GM13977 (cell line): ENCODE measurements at regions not wholly inside any gene's neighbourhood (a gene's known extent, or its start where the extent isn't known, plus 50 kb on each side); places are given as distances from the start of the nearest gene placed in this dataset.

Source experiments
- DNase-seq: peaks from one replicate; pipeline ENCODE4 v3.0.0; 2012; ENCODE audit warnings: low spot score
- in situ Hi-C: fragments of 300-500 bp; cut with MboI; formaldehyde crosslinking; loops from one replicate; pipeline ENCODE4 v1.12.0; 2022; ENCODE audit warnings: low sequenced_read_pairs, low pct_unique_long_range_greater_than_20kb, mixed read lengths, inconsistent platforms; ENCODE audit not compliant: unreplicated experiment
- TF ChIP-seq, protein P1 (sequence below): IDR thresholded peaks from 2 replicates; pipeline ENCODE4 v1.5.1; 2012; ENCODE audit warnings: mild to moderate bottlenecking, control low read depth; ENCODE audit not compliant: insufficient read depth; ENCODE audit errors: extremely low read depth, missing control alignments

DNA sequence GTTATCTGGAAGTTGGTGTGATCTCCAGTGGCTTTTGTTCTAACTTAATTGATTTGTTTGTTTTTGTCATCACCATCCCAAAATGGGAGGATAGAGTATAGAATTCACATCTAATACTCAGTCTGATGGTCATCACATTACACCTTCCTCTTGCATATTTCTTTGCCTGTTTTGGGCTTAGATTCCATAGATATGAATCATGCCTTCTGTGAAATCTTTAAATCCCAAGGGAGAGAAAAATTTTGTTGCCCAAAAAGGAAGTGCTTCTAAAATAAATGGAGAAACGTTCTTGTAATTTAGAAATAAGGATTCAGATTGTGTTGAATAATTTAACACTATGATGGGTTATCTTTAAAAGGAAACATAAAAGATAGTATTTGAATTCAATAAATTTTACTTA, 446.0 kb upstream of the LRRC7 start:
- no peak for DNase-seq
- in situ Hi-C loops, result no loop called here
- TF ChIP-seq, protein P1, sequence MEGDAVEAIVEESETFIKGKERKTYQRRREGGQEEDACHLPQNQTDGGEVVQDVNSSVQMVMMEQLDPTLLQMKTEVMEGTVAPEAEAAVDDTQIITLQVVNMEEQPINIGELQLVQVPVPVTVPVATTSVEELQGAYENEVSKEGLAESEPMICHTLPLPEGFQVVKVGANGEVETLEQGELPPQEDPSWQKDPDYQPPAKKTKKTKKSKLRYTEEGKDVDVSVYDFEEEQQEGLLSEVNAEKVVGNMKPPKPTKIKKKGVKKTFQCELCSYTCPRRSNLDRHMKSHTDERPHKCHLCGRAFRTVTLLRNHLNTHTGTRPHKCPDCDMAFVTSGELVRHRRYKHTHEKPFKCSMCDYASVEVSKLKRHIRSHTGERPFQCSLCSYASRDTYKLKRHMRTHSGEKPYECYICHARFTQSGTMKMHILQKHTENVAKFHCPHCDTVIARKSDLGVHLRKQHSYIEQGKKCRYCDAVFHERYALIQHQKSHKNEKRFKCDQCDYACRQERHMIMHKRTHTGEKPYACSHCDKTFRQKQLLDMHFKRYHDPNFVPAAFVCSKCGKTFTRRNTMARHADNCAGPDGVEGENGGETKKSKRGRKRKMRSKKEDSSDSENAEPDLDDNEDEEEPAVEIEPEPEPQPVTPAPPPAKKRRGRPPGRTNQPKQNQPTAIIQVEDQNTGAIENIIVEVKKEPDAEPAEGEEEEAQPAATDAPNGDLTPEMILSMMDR, result no peak

DNA sequence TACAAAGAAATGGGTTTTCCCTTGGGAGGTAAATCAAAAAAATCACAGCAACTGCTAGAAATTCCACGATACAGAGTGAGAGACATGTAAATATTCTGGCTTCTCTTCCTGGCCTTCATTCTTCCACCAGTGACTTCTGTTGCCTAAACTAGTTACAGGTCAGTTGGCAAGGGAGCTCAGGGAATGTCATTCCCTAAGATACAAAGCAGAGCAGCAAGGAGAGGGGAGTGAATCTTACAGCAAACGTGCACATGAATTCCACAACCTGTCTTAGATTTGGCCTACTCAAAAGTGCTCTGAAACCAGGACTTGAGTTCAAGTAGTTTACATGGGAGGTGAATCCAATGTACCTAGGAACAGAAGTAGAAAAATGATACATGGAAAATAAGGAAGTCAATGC, 445.3 kb upstream of the LRRC7 start:
- TF ChIP-seq, protein P1, result no peak
- in situ Hi-C loops, result no loop called here
- no peak for DNase-seq

DNA sequence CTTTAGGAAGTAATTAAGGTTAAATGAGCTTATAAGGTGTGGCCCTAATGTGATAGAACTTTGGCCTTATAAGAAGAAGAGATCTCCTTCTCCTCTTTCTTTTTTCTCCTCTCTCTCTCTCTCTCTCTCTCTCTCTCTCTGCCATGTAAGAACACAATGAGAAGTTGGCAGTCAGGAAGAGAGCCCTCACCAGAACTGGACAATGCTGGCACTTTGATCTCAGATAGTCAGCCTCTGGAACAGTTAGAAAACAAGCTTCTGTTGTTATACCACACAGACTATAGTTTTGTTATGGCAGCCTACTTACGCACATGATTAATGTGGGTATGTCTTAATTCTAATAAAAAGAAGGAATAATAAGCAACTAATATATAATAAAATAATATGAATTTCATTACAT, 444.2 kb upstream of the LRRC7 start:
- no peak for DNase-seq
- TF ChIP-seq, protein P1, result no peak
- in situ Hi-C loops, result no loop called here

DNA sequence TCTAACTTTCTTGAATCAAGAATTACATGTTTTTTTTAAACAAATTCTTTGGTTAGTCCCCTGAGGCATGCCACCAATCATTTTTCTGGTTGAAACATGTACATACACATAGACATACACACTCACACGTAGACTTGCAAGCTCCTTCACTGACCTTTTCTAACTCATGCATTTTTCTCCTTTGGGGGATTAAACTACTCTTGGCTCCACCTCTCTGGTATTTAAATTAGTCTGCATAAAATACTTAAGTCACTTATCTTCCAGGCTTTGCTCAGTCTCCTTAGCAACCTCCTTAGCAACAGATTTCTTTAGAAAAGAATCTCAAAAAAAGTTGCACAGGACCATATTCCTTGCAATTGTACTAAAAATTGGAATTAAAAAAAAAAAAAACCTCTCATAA, 440.9 kb upstream of the LRRC7 start:
- TF ChIP-seq, protein P1, result no peak
- DNase-seq, result no peak
- in situ Hi-C loops, result no loop called here

DNA sequence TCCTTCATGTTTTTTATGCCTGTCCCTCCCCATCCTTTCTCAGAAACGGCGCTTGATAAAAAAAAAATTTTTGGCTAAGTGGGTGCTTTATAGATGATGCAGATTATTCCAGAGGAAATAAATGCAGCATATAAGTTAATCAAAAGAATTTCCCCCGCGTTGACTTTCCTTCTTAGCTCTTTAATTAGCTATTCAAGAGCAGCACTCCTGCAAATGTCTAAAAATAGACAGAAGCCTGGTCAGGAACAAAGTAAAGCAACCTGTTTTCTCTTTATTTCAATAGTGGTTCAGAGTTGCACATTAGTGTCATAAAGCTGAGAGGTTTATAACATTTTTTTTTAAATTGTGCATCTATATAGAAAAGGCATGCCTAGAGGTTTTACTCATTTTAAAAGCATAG, 439.5 kb upstream of the LRRC7 start:
- in situ Hi-C loops, result no loop called here
- DNase-seq, result no peak
- TF ChIP-seq, protein P1, result no peak

DNA sequence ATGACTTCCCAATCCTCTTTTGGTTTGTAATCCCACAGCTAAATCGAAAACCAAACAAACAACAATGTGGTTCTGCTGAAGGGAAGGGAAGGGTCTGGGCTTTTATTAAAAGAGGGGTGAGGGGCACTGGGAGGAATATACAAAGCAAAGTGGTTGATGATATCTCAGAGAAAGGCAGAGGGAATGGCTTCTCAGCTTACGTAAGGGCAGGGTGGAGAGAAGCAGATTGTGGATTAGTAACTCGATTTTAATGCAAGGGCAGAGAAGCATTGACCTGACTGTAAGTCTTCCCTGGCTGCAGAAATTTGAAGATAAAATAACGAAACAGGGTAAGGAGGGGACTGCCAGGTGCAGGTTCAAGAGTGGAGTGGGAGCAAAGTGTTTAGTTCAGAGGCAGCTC, 438.2 kb upstream of the LRRC7 start:
- TF ChIP-seq, protein P1, result no peak
- no peak for DNase-seq
- in situ Hi-C loops, result no loop called here

DNA sequence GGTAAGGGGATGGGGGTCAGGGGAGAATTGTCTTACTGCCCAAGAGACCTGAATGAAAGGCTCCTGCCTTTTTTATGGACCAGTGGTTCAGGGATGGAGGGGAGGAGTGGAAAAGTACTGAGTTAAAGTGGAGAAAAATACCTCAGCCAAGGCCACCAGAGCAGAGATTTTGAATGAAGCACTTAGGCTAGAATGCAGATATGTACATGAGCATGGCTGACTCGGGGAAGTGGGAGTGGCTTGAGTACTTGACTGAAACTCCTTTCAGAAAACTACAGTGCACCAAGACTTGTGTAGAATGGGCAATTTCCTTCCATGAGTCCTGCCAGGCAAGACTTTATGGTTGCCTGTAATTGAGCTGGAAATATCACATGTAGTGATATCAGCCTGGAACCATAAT, 429.6 kb upstream of the LRRC7 start:
- in situ Hi-C loops, result no loop called here
- TF ChIP-seq, protein P1, result no peak
- no peak for DNase-seq
